Mammary epithelial cell (primary cell): ENCODE measurements at regions not wholly inside any gene's neighbourhood (a gene's known extent, or its start where the extent isn't known, plus 50 kb on each side); places are given as distances from the start of the nearest gene placed in this dataset.

ENCODE experiments used
- EZH2 ChIP-seq: IDR thresholded peaks from 2 replicates; pipeline ENCODE4 v1.6.1; 2012; ENCODE audit warnings: low read length, inconsistent platforms, borderline replicate concordance
- TF ChIP-seq, protein P1 (sequence below), 2 donors: IDR thresholded peaks in 1 of 2; conservative IDR thresholded peaks in 1 of 2; 2 replicates each; pipeline ENCODE4 v1.5.1; 2011 to 2012; ENCODE audit warnings: inconsistent platforms in 2 of 2, low read length in 2 of 2, mild to moderate bottlenecking in 2 of 2, control low read depth in 1 of 2, low read depth in 1 of 2; ENCODE audit not compliant: insufficient read depth in 1 of 2; ENCODE audit errors: extremely low read depth in 1 of 2

DNA sequence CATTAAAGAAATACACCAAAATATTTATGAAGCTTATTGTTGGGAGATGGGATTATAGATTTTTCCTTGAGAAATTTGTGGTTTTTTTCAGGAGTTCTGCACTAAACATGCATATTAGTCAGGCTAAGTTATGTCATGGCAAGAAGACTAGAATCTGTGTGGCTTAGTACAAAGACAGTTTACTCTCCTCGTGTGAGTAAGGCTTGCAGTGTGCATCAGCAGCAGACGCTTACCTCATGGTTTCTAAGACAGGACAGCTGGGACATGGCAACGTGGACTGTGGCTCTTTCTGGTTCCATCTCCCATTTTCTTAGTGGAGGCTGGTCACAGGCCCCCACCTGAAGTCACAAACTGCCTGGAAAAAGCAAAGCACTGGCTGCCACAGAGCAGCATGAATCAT lies 429.6 kb upstream of the VSTM2A start:
- TF ChIP-seq, protein P1, sequence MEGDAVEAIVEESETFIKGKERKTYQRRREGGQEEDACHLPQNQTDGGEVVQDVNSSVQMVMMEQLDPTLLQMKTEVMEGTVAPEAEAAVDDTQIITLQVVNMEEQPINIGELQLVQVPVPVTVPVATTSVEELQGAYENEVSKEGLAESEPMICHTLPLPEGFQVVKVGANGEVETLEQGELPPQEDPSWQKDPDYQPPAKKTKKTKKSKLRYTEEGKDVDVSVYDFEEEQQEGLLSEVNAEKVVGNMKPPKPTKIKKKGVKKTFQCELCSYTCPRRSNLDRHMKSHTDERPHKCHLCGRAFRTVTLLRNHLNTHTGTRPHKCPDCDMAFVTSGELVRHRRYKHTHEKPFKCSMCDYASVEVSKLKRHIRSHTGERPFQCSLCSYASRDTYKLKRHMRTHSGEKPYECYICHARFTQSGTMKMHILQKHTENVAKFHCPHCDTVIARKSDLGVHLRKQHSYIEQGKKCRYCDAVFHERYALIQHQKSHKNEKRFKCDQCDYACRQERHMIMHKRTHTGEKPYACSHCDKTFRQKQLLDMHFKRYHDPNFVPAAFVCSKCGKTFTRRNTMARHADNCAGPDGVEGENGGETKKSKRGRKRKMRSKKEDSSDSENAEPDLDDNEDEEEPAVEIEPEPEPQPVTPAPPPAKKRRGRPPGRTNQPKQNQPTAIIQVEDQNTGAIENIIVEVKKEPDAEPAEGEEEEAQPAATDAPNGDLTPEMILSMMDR (conservative IDR thresholded peaks at IDR 0.05 in 1 of 2, IDR thresholded peaks at IDR 0.05 in 1 of 2; ENCODE audit: extremely low read depth in 1 of 2, insufficient read depth in 1 of 2, low read depth in 1 of 2, low read length in 2 of 2): no peak
- TF ChIP-seq EZH2: no peak
